ENCODE measurements at regions not wholly inside any gene's neighbourhood (a gene's known extent, or its start where the extent isn't known, plus 50 kb on each side); places are given as distances from the start of the nearest gene placed in this dataset.
"Not testable (repeated sequence)": the region's sequence is repeated elsewhere in the genome, so short reads cannot be mapped to it uniquely, and the experiment has no call there.

DNA sequence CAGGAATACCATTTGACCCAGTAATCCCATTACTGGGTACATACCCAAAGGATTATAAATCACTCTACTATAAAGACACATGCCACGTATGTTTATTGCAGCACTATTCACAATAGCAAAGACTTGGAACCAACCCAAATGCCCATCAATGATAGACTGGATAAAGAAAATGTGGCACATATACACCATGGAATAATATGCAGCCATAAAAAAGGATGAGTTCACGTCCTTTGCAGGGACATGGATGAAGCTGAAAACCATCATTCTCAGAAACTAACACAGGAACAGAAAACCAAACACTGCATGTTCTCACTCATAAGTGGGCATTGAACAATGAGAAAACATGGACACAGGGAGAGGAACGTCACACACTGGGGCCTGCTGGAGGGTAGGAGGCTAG, 556.1 kb upstream of the ADGRL2 start:
- H3K36me3 ChIP-seq (ENCODE audit: low read depth); H3K4me2 ChIP-seq (ENCODE audit: unreplicated experiment); H3K27ac ChIP-seq; H3K4me1 ChIP-seq (ENCODE audit: insufficient read depth); H3K4me3 ChIP-seq; H3K79me2 ChIP-seq (ENCODE audit: insufficient read depth); H3K9me3 ChIP-seq (ENCODE audit: low read depth); DNase-seq; H3K9ac ChIP-seq; H2AFZ ChIP-seq; H3F3A ChIP-seq (ENCODE audit: insufficient read depth); H3K9me2 ChIP-seq (ENCODE audit: insufficient read depth); H4K20me1 ChIP-seq (ENCODE audit: insufficient read depth); H3K27me3 ChIP-seq (replicated peaks; ENCODE audit: insufficient read depth); in situ Hi-C loops (cut with MboI): not testable (repeated sequence)
- WGBS, 2 experiments (ENCODE audit: low coverage in 1 of 2, low lambda C conversion rate in 2 of 2, missing lambda C conversion rate in 2 of 2) = 28 to 40% methylated on average over 3 of the region's 3 CpGs

DNA sequence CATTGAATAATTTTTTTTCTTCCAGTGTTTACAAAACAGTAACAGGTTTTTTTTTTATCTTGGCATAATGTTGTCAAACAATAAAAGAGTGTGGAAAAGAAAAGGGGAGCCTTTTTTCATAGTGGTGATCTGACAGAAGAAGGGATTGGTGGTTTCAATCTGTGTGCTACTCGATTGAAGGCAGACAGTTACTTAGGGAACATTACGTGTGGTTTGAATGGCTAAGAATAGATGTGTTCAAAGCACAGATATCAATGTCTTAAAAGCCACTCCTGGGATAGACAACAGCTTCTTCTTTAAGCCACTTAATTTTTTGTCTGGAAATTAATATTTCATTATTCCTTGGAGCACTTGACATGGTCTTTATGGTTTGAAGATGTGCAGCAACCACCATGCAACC, 558.6 kb upstream of the ADGRL2 start:
- DNase-seq = no peak
- no peaks in the 10 kb centered on the region for H3K9me3 ChIP-seq (ENCODE audit: low read depth)
- 16 to 19% methylated on average over 2 of the region's 2 CpGs for WGBS, 2 experiments (ENCODE audit: low coverage in 1 of 2, low lambda C conversion rate in 2 of 2, missing lambda C conversion rate in 2 of 2)
- no peaks in the 10 kb centered on the region for H3K36me3 ChIP-seq (ENCODE audit: low read depth)
- no peak overlapping the region for H3K4me2 ChIP-seq (ENCODE audit: unreplicated experiment)
- no peak overlapping the region for H3K27ac ChIP-seq
- no peak overlapping the region for H3K4me3 ChIP-seq
- no peaks in the 10 kb centered on the region for H3K9me2 ChIP-seq (ENCODE audit: insufficient read depth)
- H4K20me1 ChIP-seq (ENCODE audit: insufficient read depth) = no peaks in the 10 kb centered on the region
- H3K27me3 ChIP-seq (replicated peaks; ENCODE audit: insufficient read depth) = no peaks in the 10 kb centered on the region
- no peaks in the 10 kb centered on the region for H3K4me1 ChIP-seq (ENCODE audit: insufficient read depth)
- in situ Hi-C loops (cut with MboI) = no loop called here
- H3K79me2 ChIP-seq (ENCODE audit: insufficient read depth) = no peaks in the 10 kb centered on the region
- H3K9ac ChIP-seq = no peak overlapping the region
- H3F3A ChIP-seq (ENCODE audit: insufficient read depth) = no peaks in the 10 kb centered on the region
- no peak overlapping the region for H2AFZ ChIP-seq
- TF ChIP-seq EZH2phosphoT487 (IDR thresholded peaks at IDR 0.05; ENCODE audit: insufficient read depth, low read depth) (no peak), EZH2 (IDR thresholded peaks at IDR 0.05; ENCODE audit: insufficient read depth, poor library complexity, severe bottlenecking) (no peak)

DNA sequence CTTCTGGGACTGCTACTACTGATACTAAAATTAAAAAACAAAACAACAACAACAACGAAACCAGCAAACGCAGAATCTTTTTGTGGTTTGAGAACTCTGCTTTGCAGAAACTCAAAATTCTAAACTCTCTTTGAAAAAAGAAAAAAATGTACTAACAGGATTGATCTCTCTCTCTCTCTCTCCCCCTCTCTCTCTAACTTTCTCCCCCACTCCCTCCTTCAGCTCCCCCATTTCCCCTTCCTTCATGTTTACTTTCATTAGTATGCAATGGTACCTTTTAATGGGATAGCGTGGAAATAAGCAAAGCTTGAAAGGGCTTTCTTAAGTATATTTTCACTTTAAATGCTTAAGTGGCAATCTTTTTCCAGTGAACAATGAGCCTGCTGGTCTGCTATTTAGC, 562.6 kb upstream of the ADGRL2 start:
- Histone ChIP-seq H3K4me3 (no peak overlapping the region), H3K79me2 (ENCODE audit: insufficient read depth) (no peaks in the 10 kb centered on the region), H3K27me3 (replicated peaks; ENCODE audit: insufficient read depth) (no peaks in the 10 kb centered on the region), H3K9me3 (ENCODE audit: low read depth) (no peaks in the 10 kb centered on the region), H3K4me2 (ENCODE audit: unreplicated experiment) (no peak overlapping the region), H2AFZ (no peak overlapping the region; the same call in 1 of the 2 replicates), H3K9ac (no peak overlapping the region), H3F3A (ENCODE audit: insufficient read depth) (no peaks in the 10 kb centered on the region), H4K20me1 (ENCODE audit: insufficient read depth) (no peaks in the 10 kb centered on the region), H3K9me2 (ENCODE audit: insufficient read depth) (no peaks in the 10 kb centered on the region), H3K27ac (no peak overlapping the region), H3K4me1 (ENCODE audit: insufficient read depth) (no peaks in the 10 kb centered on the region), H3K36me3 (ENCODE audit: low read depth) (no peaks in the 10 kb centered on the region)
- in situ Hi-C loops (cut with MboI) = no loop called here
- no peak for DNase-seq
- 46 to 63% methylated on average over 3 of the region's 3 CpGs for WGBS, 2 experiments (ENCODE audit: low coverage in 1 of 2, low lambda C conversion rate in 2 of 2, missing lambda C conversion rate in 2 of 2)
- no peak for TF ChIP-seq EZH2phosphoT487 (IDR thresholded peaks at IDR 0.05; ENCODE audit: insufficient read depth, low read depth)
- no peak for TF ChIP-seq EZH2 (IDR thresholded peaks at IDR 0.05; ENCODE audit: insufficient read depth, poor library complexity, severe bottlenecking)

DNA sequence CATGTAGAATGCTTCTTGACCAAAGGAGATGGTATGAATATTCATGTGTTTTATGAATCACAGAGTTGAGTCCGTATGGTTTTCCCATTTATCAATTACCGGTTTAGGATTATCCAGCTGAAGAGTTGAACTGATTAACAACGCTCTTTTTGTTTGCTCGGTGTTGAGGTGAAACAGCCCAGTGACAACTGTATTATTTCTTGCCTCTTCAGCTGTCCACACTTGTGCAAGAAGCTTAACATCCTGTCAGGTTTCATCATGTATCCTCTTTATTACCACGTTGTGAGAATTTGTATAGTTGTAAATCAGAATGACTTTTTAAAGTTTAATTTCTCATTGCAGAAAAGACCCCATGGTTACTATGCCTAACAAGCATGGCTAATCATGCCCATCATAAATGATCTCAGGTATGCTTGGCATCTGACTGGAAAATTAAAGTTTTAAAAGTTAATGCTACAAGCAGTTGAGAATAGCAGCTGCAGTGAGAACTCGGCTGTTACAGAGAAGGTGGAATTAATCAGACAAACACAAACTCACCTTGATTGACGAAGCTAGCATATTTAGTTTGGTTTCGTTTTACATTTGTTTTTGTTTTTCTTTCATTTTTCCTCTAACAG, 563.2 kb upstream of the ADGRL2 start:
- Histone ChIP-seq H4K20me1 (ENCODE audit: insufficient read depth) (no peaks in the 10 kb centered on the region), H2AFZ (no peak overlapping the region; the same call in 1 of the 2 replicates), H3K9me3 (ENCODE audit: low read depth) (no peaks in the 10 kb centered on the region)

DNA sequence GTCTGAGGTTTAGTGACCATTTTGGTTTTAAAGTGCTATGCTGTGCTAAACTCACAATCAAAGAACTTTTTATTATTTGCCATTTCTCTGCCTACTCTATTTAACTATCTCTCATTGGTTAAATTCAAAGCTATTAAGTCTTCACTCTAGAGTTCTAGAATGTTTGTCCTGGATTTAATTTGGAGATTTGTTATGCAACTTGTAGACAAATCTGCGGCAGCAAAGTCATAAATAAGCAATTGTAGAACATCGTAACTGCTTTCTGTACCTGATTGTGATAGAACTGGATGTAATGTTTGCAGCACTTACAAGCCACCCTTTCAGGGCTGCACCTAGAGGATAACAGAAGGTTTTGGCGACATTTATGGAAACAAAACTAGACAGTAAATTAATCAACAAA, 566.5 kb upstream of the ADGRL2 start:
- WGBS, 2 experiments (ENCODE audit: low coverage in 1 of 2, low lambda C conversion rate in 2 of 2, missing lambda C conversion rate in 2 of 2) = 4 to 7% methylated on average over 3 of the region's 3 CpGs
- H3K27ac ChIP-seq = no peak overlapping the region
- TF ChIP-seq EZH2 (IDR thresholded peaks at IDR 0.05; ENCODE audit: insufficient read depth, poor library complexity, severe bottlenecking) (no peak), EZH2phosphoT487 (IDR thresholded peaks at IDR 0.05; ENCODE audit: insufficient read depth, low read depth) (no peak)
- H3F3A ChIP-seq (ENCODE audit: insufficient read depth) = no peaks in the 10 kb centered on the region
- H3K4me3 ChIP-seq = no peak overlapping the region
- no peak for DNase-seq
- no peaks in the 10 kb centered on the region for H3K36me3 ChIP-seq (ENCODE audit: low read depth)
- H2AFZ ChIP-seq = no peak overlapping the region
- in situ Hi-C loops (cut with MboI) = no loop called here
- no peaks in the 10 kb centered on the region for H3K79me2 ChIP-seq (ENCODE audit: insufficient read depth)
- H3K9me3 ChIP-seq (ENCODE audit: low read depth) = no peaks in the 10 kb centered on the region
- H3K4me2 ChIP-seq (ENCODE audit: unreplicated experiment) = no peak overlapping the region
- H3K4me1 ChIP-seq (ENCODE audit: insufficient read depth) = no peaks in the 10 kb centered on the region
- H3K9me2 ChIP-seq (ENCODE audit: insufficient read depth) = no peaks in the 10 kb centered on the region
- H4K20me1 ChIP-seq (ENCODE audit: insufficient read depth) = no peaks in the 10 kb centered on the region
- no peaks in the 10 kb centered on the region for H3K27me3 ChIP-seq (replicated peaks; ENCODE audit: insufficient read depth)
- H3K9ac ChIP-seq = no peak overlapping the region

More for the DNA sequence above, 563.2 kb upstream of the ADGRL2 start:
- Histone ChIP-seq H3K36me3 (ENCODE audit: low read depth) (no peaks in the 10 kb centered on the region), H3K9ac (no peak overlapping the region), H3K9me2 (ENCODE audit: insufficient read depth) (no peaks in the 10 kb centered on the region), H3K4me3 (no peak overlapping the region), H3K79me2 (ENCODE audit: insufficient read depth) (no peaks in the 10 kb centered on the region), H3K27me3 (replicated peaks; ENCODE audit: insufficient read depth) (no peaks in the 10 kb centered on the region), H3K27ac (no peak overlapping the region), H3F3A (ENCODE audit: insufficient read depth) (no peaks in the 10 kb centered on the region), H3K4me1 (ENCODE audit: insufficient read depth) (no peaks in the 10 kb centered on the region), H3K4me2 (ENCODE audit: unreplicated experiment) (no peak overlapping the region)
- no peak for DNase-seq
- in situ Hi-C loops (cut with MboI) = no loop called here
- TF ChIP-seq EZH2phosphoT487 (IDR thresholded peaks at IDR 0.05; ENCODE audit: insufficient read depth, low read depth) (no peak), EZH2 (IDR thresholded peaks at IDR 0.05; ENCODE audit: insufficient read depth, poor library complexity, severe bottlenecking) (no peak)
- 54 to 62% methylated on average over 8 of the region's 8 CpGs for WGBS, 2 experiments (ENCODE audit: low coverage in 1 of 2, low lambda C conversion rate in 2 of 2, missing lambda C conversion rate in 2 of 2)

All from GM23248 (cell line).